GM12874 (cell line): ENCODE measurements at regions not wholly inside any gene's neighbourhood (a gene's known extent, or its start where the extent isn't known, plus 50 kb on each side); places are given as distances from the start of the nearest gene placed in this dataset.

Experiments
- CTCF ChIP-seq: IDR thresholded peaks from 2 replicates; pipeline ENCODE4 v1.5.1; 2011; ENCODE audit warnings: low read depth, mild to moderate bottlenecking, control low read depth, low read length, moderate library complexity; ENCODE audit not compliant: insufficient read depth

DNA sequence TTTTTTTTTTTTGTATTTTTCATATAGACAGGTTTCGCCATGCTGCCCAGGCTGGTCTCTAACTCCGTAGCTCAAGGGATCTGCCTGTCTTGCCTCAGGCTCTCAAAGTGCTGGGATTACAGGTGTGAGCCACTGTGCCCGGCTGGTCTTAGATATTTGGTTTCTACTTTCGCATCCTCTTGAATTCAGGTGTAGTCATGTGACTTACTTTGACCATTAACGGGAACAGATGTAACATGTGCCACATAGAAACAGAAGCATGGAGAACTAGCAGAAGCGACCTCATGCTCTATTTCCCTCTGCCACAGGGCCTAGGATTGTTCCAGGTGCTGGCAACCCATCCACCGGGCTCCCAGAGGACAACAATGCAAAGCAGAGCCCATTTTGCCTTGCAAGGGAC is 166.6 kb downstream of the CYLD start:
- no peak for TF ChIP-seq CTCF

GRCh38 chr16:50906454-50906853 is 164.6 kb downstream of the CYLD start:
- TF ChIP-seq CTCF, result no peak

GRCh38 chr16:50902457-50902856 is 160.6 kb downstream of the CYLD start:
- TF ChIP-seq CTCF, result no peak

DNA sequence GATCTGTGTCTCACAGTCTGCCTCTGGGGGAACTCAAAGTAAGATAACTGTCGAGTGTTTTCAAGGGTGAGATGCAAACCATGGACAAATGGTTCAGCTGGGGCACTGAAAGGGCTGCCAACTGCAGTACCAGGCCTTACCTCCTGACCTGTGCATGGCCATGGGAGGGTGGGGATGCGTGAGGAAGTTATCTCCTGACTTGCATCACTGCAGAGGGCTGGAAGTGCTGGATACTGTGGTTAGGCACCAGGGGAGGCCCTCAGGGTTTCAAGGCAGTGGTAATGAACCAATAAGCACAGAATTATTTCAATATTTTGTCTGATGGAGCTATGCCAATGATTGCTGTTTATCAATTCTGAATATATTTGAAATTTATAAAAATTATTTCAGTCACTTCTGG is 159.2 kb downstream of the CYLD start:
- no peak for TF ChIP-seq CTCF

DNA sequence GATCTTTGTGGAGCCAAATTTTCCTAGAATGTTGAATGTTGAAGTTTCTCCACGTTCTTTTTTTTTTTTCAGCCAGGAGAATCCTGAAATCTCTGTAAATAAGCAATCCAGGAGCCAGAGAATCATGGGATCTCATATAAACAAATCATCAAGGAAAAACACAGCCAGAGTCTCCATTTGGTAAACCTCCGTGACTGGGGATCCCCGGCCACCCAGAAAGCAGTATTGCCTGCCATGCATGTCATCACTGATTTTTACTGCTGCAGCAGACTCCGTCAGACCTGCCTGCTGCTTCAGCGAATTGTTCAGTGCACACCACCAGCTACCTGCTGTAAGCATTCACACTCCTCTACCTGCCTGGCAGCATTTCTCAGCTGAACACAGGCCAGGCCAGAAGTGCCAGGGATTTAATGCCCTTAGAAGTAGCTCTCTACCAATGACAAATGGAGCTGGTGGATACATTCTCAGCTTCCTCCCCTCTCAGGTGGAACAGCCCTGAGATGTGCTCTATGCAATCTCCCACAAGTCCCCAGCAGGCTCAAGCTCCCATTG is 158.6 kb downstream of the CYLD start:
- no peak for TF ChIP-seq CTCF

DNA sequence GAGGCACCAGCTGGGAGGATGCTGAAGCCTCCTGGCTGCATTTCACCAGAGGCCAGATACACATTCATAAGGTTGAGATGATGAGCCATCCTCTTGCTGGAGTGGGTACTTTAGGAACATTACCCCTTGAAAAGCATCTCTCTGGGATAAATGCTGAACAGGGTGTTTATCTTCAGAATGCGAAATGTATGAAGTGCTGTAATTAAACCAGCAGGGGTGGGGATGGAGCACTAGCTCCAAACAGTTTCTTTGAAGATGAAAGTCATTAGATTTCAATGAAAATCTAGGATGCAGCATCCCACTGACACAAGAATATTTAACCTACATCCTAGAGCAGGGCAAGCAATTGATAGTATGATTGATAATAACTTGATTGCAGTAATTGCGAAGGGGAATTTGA is 158.1 kb downstream of the CYLD start:
- no peak for TF ChIP-seq CTCF

DNA sequence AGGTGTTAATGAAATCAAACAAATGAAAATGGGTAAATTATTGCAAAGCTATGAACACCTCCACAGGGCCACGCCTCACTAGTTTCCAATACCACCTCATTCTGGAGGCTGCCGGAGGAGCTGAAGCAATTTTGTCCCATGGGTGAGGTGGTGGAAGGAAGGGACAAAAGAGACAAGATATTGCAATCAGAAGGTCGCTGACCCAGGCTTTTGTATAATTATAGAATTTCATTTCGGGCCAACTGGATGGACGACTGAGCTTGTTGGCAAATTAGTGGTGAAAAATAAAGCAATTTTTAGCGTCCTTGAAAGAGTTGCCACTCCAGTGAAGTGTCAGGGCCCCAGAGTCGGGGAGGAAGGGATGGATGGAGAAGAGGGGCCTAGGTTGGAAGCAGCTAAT is 147.9 kb downstream of the CYLD start:
- TF ChIP-seq CTCF, result no peak
